ENCODE measurements at regions not wholly inside any gene's neighbourhood (a gene's known extent, or its start where the extent isn't known, plus 50 kb on each side); places are given as distances from the start of the nearest gene placed in this dataset.

DNA sequence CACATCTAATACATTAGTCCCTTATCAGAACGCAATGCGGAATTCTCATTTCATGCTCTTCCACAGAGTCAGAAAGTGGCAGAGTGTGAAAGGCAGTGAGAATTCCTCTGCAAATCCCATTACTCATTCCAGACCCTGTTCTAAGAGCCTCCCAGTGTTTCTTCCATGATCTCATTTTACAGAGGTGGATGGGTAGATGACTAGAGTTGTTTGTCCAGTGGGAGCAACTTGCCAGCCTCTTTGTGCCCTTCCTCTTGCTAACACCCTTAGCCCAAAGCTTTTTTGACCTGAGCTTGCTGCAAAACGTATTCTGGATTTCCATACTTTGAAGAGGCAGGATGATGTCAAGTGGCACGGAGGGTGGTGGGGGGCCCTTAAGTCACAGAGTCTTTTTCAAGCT is 467.7 kb upstream of the RGPD4 start:
- TF ChIP-seq POLR2A (IDR thresholded peaks at IDR 0.05; ENCODE audit: low read length), result no peak
- TF ChIP-seq GATA1 (IDR thresholded peaks at IDR 0.05; ENCODE audit: low read depth, low read length), result no peak

Data from erythroblast (primary cell).